Body of pancreas (tissue), 4 donors: ENCODE measurements at regions not wholly inside any gene's neighbourhood (a gene's known extent, or its start where the extent isn't known, plus 50 kb on each side); places are given as distances from the start of the nearest gene placed in this dataset.
A peak's percentile ranks its signal among the peaks of the same experiment; 100 is the strongest.
"Not testable (repeated sequence)": the region's sequence is repeated elsewhere in the genome, so short reads cannot be mapped to it uniquely, and the experiment has no call there.

Source experiments
- ATAC-seq: fragments of 150-250 bp; one replicate; pipeline ENCODE4 v1.9.1; 2016
- DNase-seq, 4 donors: peaks; one replicate each; pipeline ENCODE4 v3.0.0-alpha.2; 2019
- H3K27ac ChIP-seq, 4 donors: fragments of 200-600 bp; sonication (generic); 1 replicate in 3 of 4; 2 replicates in 1 of 4; pipeline versions ENCODE4 v1.5.1 to v1.6.1; 2016 to 2019; ENCODE audit warnings: mild to moderate bottlenecking in 1 of 4, mixed read lengths in 1 of 4, moderate library complexity in 1 of 4
- H3K27me3 ChIP-seq, 2 donors: fragments of 200-600 bp; sonication (generic); one replicate each; pipeline ENCODE4 v1.6.0; 2016; ENCODE audit warnings: mild to moderate bottlenecking in 1 of 2
- H3K36me3 ChIP-seq, 2 donors: fragments of 200-600 bp; sonication (generic); replicated peaks in 1 of 2; 2 replicates each; pipeline ENCODE4 v1.5.1; 2016; ENCODE audit warnings: low read depth in 2 of 2; ENCODE audit not compliant: insufficient read depth in 1 of 2
- H3K4me1 ChIP-seq: fragments of 200-600 bp; sonication (generic); one replicate; pipeline ENCODE4 v1.6.0; 2016
- H3K4me3 ChIP-seq, 2 donors: fragments of 200-600 bp; sonication (generic); 1 replicate in 1 of 2; 2 replicates in 1 of 2; pipeline ENCODE4 v1.5.1; 2016 to 2019
- H3K9me3 ChIP-seq, 3 donors: fragments of 200-600 bp; sonication (generic); 1 replicate in 2 of 3; 2 replicates in 1 of 3; pipeline ENCODE4 v1.5.1; 2016
- CTCF ChIP-seq, 7 experiments: fragments of 450-650 bp in 4 of 7; fragments of 200-600 bp in 3 of 7; sonication (generic) in 3 of 7; IDR thresholded peaks; one replicate each; pipeline ENCODE4 v1.5.1; 2016 to 2019; ENCODE audit warnings: antibody characterized with exemption in 7 of 7
- POLR2A ChIP-seq, 3 donors: fragments of 450-650 bp; IDR thresholded peaks; one replicate each; pipeline ENCODE4 v1.6.1; 2016; ENCODE audit warnings: antibody characterized with exemption in 3 of 3, mild to moderate bottlenecking in 2 of 3
- WGBS, 2 donors: methylation state at CpG; one replicate each; pipeline ENCODE4 v1.1.5; 2017; 5-methylcytosine and 5-hydroxymethylcytosine counted together
- intact Hi-C: fragments of 100-400 bp; cut with DNase I; formaldehyde crosslinking; loops from one replicate; pipeline ENCODE4 v1.15.1; 2023

- TF ChIP-seq CTCF (IDR thresholded peaks at IDR 0.05), result peak in 1 of 7 experiments; percentile 21
- TF ChIP-seq POLR2A (IDR thresholded peaks at IDR 0.05), result no peak
- no peak for DNase-seq
- intact Hi-C loops, result no loop called here
- no peaks in the 10 kb centered on the region for H3K27me3 ChIP-seq
- WGBS, 2 donors, result 41 to 58% methylated on average over 4 of the region's 4 CpGs
- no peaks in the 10 kb centered on the region for H3K9me3 ChIP-seq
- H3K4me1 ChIP-seq, result no peaks in the 10 kb centered on the region
- H3K27ac ChIP-seq, result no peak overlapping the region
- no peak overlapping the region for H3K4me3 ChIP-seq
- no peak for ATAC-seq
- no peaks in the 10 kb centered on the region for H3K36me3 ChIP-seq
These were observed 1073.7 kb downstream of the PCDH7 start for GRCh38 chr4:31793907-31794306.

- ATAC-seq, intact Hi-C loops: not testable (repeated sequence)
These were observed 1076.9 kb downstream of the PCDH7 start for GRCh38 chr4:31797052-31797451.

GRCh38 chr4:31803526-31804195 is 1083.5 kb downstream of the PCDH7 start:
- H3K27me3 ChIP-seq, result no peaks in the 10 kb centered on the region
- H3K27ac ChIP-seq, result no peak overlapping the region
- no peak overlapping the region for H3K4me3 ChIP-seq
- intact Hi-C loops, result no loop called here
- DNase-seq, result no peak
- WGBS, 2 donors, result 38 to 43% methylated on average over 3 of the region's 3 CpGs
- no peaks in the 10 kb centered on the region for H3K4me1 ChIP-seq
- H3K36me3 ChIP-seq, result no peaks in the 10 kb centered on the region
- TF ChIP-seq CTCF (IDR thresholded peaks at IDR 0.05), result no peak
- TF ChIP-seq POLR2A (IDR thresholded peaks at IDR 0.05), result no peak
- H3K9me3 ChIP-seq, result no peaks in the 10 kb centered on the region
- ATAC-seq, result no peak

More at GRCh38 chr4:31797052-31797451, 1076.9 kb downstream of the PCDH7 start:
- not testable (repeated sequence) for H3K4me1 ChIP-seq, DNase-seq, H3K4me3 ChIP-seq, H3K36me3 ChIP-seq, H3K9me3 ChIP-seq, H3K27ac ChIP-seq, H3K27me3 ChIP-seq
- 96 to 100% methylated on average over 1 of the region's 1 CpG for WGBS, 2 donors

GRCh38 chr4:31807036-31807435 is 1086.9 kb downstream of the PCDH7 start:
- 47 to 49% methylated on average over 2 of the region's 2 CpGs for WGBS, 2 donors
- DNase-seq (no peak), ATAC-seq (no peak)
- Histone ChIP-seq H3K27ac (no peak overlapping the region), H3K36me3 (no peaks in the 10 kb centered on the region), H3K4me3 (no peak overlapping the region), H3K9me3 (no peaks in the 10 kb centered on the region), H3K4me1 (no peaks in the 10 kb centered on the region), H3K27me3 (no peaks in the 10 kb centered on the region)
- intact Hi-C loops, result no loop called here
- TF ChIP-seq CTCF (IDR thresholded peaks at IDR 0.05), result no peak
- TF ChIP-seq POLR2A (IDR thresholded peaks at IDR 0.05), result no peak

GRCh38 chr4:31844350-31844749 is 1124.2 kb downstream of the PCDH7 start:
- no peaks in the 10 kb centered on the region for H3K27me3 ChIP-seq
- ATAC-seq, result no peak
- H3K4me1 ChIP-seq, result no peaks in the 10 kb centered on the region
- DNase-seq, result no peak
- WGBS, 2 donors, result 68 to 72% methylated on average over 1 of the region's 1 CpG
- H3K27ac ChIP-seq, result no peak overlapping the region
- no peaks in the 10 kb centered on the region for H3K9me3 ChIP-seq
- no peak for TF ChIP-seq POLR2A (IDR thresholded peaks at IDR 0.05)
- TF ChIP-seq CTCF (IDR thresholded peaks at IDR 0.05), result no peak
- no peaks in the 10 kb centered on the region for H3K36me3 ChIP-seq
- no peak overlapping the region for H3K4me3 ChIP-seq
- intact Hi-C loops, result no loop called here
